Stimulated activated CD8-positive, alpha-beta memory T cell treated with anti-CD3 and anti-CD28 coated beads, Interleukin-7, amount 100 ng/mL, for 24 hours (primary cell): ENCODE measurements at regions not wholly inside any gene's neighbourhood (a gene's known extent, or its start where the extent isn't known, plus 50 kb on each side); places are given as distances from the start of the nearest gene placed in this dataset.
"Not testable (repeated sequence)": the region's sequence is repeated elsewhere in the genome, so short reads cannot be mapped to it uniquely, and the experiment has no call there.

ENCODE experiments used
- DNase-seq: peaks from one replicate; pipeline ENCODE4 v3.0.0-alpha.2; 2020; ENCODE audit warnings: low read depth

- DNase-seq: no peak
Observed at GRCh38 chr2:16034151-16034974, 94.0 kb downstream of the MYCN start.

DNA sequence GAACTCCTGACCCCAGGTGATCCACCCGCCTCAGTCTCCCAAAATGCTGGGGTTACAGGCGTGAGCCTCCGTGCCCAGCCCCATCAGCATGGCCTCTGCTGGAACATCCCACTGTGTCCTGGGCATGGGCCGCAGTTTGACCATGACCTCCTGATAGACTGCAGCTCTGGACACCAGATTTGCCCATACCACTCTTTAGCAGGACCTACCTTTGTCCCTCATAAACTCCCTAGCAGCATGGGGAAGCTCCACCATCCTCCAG is 92.6 kb downstream of the MYCN start:
- DNase-seq: no peak

DNA sequence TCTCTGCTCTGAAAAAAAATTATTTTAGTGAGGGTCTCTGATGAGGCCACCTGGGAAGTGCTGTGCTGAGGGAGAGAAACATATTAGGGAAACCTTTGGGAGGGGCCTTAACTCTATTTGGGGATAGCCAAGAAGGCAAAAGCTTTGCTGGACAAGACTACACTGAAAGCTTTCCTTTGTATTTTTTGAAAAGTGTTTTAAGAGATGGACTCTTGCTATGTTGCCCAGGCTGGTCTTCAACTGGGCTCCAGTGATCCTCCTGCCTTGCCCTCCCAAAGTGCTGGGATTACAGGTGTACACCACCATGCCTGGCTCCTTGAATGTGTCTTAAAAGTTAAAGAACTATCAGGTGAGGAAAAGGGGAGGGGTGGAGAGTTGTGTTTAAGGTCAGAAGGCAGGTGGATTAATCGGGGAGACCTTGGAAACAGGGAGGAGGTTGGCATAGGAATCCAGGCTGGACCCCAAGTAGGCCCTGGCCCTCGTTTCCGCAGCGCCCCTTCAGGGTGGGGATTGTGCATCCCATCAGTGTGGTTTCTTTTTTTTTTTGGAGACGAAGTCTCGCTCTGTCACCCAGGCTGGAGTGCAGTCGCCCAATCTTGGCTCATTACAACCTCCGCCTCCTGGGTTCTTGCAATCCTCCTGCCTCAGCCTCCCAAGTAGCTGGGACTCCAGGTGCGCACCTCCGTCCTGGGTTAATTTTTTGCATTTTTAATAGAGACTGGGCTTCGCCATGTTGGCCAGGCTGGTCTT is 92.1 kb downstream of the MYCN start:
- no peak for DNase-seq

GRCh38 chr2:16031848-16032159 is 91.5 kb downstream of the MYCN start:
- DNase-seq: no peak

DNA sequence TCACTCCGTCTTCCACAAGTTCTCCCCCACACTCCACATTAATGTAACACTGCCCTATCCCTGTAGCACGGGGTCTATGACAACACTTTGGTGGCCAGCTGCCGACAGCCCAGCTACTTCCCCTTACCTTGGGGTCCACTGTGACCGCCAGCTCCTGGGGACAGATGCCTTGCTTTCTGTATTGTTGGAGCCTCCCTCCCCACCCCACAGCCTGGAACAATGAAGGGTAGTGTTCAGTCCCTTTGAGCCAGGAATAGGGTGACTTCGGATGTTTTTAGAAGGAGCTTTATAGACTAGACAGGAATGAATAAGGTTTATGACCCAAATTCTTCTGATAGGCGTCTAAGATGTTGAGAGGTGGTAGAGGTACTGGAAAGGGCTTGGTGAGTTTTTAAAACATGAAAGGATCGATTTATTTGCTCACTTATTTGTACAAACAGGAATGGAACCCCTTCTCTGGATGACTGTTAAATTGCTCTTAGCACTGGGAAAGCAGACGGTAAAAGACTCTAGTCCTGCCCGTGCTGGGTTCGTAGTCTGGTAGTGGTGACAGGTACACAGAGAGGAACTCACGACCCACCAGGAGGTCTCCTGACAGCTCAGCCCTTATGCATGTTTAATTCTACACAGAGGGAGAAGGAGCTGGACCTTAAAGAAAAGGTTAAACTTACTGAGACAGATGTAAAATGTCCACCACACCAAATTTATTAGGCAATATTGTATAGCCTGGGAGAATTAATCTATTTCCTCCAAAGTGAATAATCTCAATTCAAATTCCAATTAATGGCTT is 90.9 kb downstream of the MYCN start:
- no peak for DNase-seq

GRCh38 chr2:16030206-16031057 is 90.1 kb downstream of the MYCN start:
- no peak for DNase-seq

GRCh38 chr2:16028644-16029043 is 88.3 kb downstream of the MYCN start:
- DNase-seq: no peak

GRCh38 chr2:16026816-16027501 is 86.6 kb downstream of the MYCN start:
- DNase-seq: no peak

DNA sequence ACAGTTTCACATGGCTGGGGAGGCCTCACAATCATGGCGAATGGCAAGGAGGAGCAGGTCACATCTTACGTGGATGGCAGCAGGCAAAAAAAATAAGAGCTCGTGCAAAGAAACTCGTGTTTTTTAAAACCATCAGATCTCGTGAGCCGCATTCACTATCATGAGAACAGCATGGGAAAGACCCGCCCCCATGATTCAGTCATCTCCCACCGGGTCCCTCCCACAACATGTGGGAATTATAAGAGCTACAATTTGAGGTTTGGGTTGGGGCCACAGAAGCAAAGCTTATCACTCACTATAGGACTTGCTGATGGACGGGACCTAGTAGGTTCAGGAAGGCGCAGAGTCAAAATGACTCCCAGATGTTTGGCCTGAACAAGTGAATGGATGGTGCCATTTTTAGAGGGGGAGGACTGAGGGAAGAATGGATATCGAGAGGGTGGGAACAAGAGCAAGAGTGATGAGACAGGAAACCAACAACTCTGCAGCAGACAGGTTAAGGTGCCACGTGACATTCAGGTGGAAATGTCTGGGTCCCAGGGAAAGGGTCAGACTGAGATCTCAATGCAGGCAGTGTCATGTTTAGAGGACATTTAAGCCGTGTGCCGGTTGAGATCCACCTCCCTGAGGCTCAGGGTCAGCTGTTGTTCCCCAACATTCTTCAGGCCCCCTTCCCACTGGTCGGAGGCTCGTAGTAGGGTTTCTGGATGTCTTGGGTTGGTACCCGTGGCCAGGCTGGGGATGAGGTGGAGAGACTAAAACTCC is 85.7 kb downstream of the MYCN start:
- DNase-seq: no peak

DNA sequence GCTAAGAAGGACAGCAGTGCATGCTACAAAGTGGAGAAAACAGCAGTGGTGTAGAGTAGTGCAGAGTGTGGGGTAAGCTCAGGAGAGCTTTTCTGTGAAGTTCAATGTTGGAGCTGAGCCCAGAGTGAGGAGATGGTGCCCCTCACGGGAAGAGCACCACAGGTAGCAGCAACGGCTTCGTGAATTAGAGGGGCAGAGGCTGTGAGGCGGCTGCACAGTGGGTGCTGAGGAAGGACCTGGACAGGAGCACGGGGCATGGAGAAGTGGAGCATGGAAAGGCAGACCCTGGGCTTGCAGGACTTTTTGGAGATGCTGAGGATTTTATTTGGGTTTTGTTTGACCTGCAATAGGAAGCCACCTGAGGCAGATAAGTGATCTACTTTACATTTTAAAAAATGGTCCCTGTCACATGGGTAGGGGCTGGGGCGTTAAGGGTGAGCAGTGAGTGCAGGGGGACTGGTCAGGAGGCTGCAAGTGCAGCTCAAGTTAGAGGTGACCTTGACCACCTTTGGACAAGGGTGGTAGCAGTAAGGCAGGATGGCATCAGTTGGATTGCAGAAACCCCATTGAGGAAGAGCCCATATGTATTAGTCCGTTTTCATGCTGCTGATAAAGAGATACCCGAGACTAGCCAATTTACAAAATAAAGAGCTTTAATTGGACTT is 85.0 kb downstream of the MYCN start:
- no peak for DNase-seq

DNA sequence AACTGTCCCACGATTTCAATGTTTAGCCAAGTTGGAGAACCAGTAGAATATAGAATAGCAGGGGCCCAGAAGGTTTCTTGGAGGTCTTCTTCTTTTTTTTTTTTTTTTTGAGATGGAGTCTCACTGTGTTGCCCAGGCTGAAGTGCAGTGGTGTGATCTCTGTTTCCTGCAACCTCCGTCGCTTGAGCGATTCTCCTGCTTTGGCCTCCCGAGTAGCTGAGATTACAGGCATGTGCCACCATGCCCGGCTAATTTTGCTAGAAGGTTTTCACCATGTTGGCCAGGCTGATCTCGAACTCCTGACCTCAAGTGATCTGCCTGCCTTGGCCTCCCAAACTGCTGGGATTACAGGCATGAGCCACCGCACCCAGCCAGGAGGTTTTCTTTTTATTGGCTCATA is 84.3 kb downstream of the MYCN start:
- DNase-seq: not testable (repeated sequence)

GRCh38 chr2:16023506-16024360 is 83.4 kb downstream of the MYCN start:
- DNase-seq: no peak

- no peak for DNase-seq
Observed at GRCh38 chr2:16022548-16023240, 82.3 kb downstream of the MYCN start.

- no peak for DNase-seq
Observed at GRCh38 chr2:16021611-16022363, 81.4 kb downstream of the MYCN start.

DNA sequence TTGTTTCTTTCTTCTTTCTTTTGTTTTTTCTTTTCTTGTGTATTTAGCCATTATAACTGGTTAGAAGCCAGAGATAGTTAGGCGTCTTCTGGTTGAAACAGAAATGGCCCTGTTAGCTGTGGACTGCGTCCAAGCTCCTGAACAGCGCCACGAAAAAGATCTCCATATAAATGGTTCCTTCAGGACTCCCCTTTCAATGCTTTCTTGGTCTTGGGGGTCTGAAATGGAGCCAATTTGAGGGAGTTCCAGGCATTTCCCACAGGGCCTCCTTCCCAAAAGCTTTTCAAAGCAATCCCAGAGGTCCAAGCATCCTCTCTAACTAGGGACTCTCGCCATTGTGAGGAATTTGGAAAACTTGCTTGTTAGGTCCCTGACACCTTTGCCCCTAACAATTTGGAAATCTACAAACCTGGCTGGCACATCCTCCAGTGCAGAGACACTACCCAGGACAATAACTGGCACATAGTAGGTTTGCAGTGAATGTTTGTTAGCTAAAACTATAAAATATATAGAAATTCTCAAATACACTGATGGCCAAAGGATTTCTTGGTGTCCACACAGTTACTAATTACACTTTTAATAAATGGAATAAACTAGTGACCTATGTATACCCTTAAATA is 80.1 kb downstream of the MYCN start:
- no peak for DNase-seq

GRCh38 chr2:16019617-16020351 is 79.4 kb downstream of the MYCN start:
- no peak for DNase-seq

DNA sequence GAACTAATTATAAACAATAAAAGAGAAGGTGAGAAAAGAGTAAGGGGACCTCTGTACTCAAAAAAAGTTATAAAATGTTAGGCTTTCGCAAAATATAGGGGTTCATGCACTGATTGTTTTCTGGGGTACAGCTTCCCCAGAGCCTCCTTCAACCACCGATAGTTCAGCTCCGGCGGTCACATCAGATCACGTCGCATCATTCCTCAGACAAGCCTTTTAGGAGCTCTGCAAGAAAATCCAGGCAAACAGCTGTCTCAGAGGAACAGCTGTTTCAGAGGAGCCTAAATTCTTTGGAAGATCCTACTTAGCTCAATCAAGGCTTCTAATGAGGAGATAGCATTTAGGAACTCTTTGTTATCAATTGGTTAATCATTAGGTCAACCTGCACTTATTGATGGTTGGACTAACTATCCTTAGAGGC is 78.7 kb downstream of the MYCN start:
- no peak for DNase-seq
